ENCODE measurements at regions not wholly inside any gene's neighbourhood (a gene's known extent, or its start where the extent isn't known, plus 50 kb on each side); places are given as distances from the start of the nearest gene placed in this dataset.

DNA sequence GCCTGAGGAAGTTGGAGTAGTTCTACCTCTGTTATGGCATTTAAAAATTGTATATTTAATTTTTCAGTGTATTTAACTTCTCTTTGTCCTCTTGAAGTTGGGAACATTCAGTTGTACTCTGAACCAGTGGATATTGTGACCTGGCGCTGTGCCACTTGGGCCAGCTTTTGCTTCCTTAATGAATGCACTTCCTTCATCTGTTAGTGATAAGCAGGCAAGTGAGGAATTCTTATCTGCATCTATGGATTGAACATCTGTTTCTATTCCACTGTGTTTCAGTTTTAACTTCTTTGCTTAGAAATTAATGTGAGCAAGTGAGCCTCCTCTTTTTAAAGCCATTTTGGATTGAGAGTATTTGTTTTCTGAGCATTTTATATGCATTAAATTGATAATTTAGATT, 128.3 kb downstream of the UCHL1 start:
- no peak for TF ChIP-seq CTCF (IDR thresholded peaks at IDR 0.05)
- Histone ChIP-seq H3K36me3 (no peaks in the 10 kb centered on the region), H3K27me3 (no peaks in the 10 kb centered on the region), H3K4me1 (peaks cover 20 to 72% (median 57%) of the 10 kb centered on the region in 9 donors), H3K4me3 (no peak overlapping the region), H3K27ac (peak overlapping the region in 6 of 10 donors; percentile 0 to 18 (median 11)), H3K9me3 (no peaks in the 10 kb centered on the region)
- WGBS, 2 donors: 30 to 50% methylated on average over 1 of the region's 1 CpG
- peak in 7 of 8 donors; percentile 60 to 88 (median 85) for ATAC-seq
- peak; percentile 83 to 84 for DNase-seq
- intact Hi-C loops (cut with DNase I): no loop called here

GRCh38 chr4:41385481-41385880, 128.8 kb downstream of the UCHL1 start:
- no peak for DNase-seq
- Histone ChIP-seq H3K4me3 (no peak overlapping the region), H3K4me1 (peaks cover 20 to 70% (median 55%) of the 10 kb centered on the region in 9 donors), H3K36me3 (no peaks in the 10 kb centered on the region), H3K27me3 (no peaks in the 10 kb centered on the region), H3K9me3 (no peaks in the 10 kb centered on the region), H3K27ac (peak overlapping the region in 3 of 10 donors; percentile 7 to 18 (median 9))
- WGBS, 2 donors: 83 to 87% methylated on average over 1 of the region's 1 CpG
- ATAC-seq: no peak
- intact Hi-C loops (cut with DNase I): no loop called here
- TF ChIP-seq CTCF (IDR thresholded peaks at IDR 0.05): no peak

GRCh38 chr4:41388080-41388479, 131.4 kb downstream of the UCHL1 start:
- 96 to 100% methylated on average over 2 of the region's 2 CpGs for WGBS, 2 donors
- H3K27ac ChIP-seq: no peak overlapping the region
- ATAC-seq (no peak), DNase-seq (no peak)
- no peak for TF ChIP-seq CTCF (IDR thresholded peaks at IDR 0.05)
- H3K27me3 ChIP-seq: no peaks in the 10 kb centered on the region
- H3K9me3 ChIP-seq: no peaks in the 10 kb centered on the region
- intact Hi-C loops (cut with DNase I): no loop called here
- no peaks in the 10 kb centered on the region for H3K36me3 ChIP-seq
- H3K4me3 ChIP-seq: no peak overlapping the region
- H3K4me1 ChIP-seq: peaks cover 16 to 54% (median 36%) of the 10 kb centered on the region in 9 donors

DNA sequence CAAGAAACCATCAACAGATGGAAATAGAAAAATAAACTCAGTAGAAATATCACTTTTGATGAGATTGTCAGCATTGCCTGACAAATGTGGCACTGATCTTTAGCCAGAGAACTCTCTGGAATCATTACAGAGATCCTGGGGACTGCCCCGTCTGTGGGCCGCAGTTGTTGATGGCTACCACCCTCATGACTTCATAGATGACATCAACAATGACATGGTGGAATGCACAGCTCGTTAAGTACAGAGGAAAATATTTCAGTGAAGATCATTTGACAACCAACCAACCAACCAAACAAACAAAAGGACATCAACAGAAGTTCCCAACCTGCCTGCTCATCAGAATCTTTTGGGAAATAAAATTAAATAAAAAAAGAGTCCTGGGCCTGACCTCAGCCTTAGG, 132.6 kb downstream of the UCHL1 start:
- ATAC-seq (no peak), DNase-seq (no peak)
- no peaks in the 10 kb centered on the region for H3K27me3 ChIP-seq
- peaks cover 9 to 41% (median 28%) of the 10 kb centered on the region in 9 donors for H3K4me1 ChIP-seq
- H3K27ac ChIP-seq: no peak overlapping the region
- no peaks in the 10 kb centered on the region for H3K9me3 ChIP-seq
- H3K36me3 ChIP-seq: no peaks in the 10 kb centered on the region
- intact Hi-C loops (cut with DNase I): no loop called here
- no peak for TF ChIP-seq CTCF (IDR thresholded peaks at IDR 0.05)
- WGBS, 2 donors: 61 to 77% methylated on average over 3 of the region's 3 CpGs
- no peak overlapping the region for H3K4me3 ChIP-seq
